ENCODE measurements at regions not wholly inside any gene's neighbourhood (a gene's known extent, or its start where the extent isn't known, plus 50 kb on each side); places are given as distances from the start of the nearest gene placed in this dataset.

DNA sequence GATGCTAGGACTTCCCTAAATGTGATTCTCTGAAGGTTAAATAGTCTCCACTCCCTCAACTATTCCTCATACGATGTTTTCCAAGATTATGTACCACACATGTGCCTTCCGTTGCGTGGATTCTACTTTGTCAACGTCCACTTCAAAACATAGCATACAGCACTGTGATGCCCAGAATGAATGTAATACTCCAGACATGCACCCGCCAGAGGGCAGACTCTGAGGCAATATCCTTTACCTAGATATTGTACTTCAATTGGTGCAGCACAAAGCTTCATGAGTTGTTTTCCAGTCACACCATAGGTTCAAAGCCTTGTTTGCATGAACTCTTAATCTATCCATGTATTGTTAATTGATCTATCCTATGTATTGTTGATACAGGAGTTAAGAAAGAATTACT lies 201.0 kb upstream of the NABP1 start:
- H3K4me3 Mint-ChIP-seq = no peak overlapping the region
- intact Hi-C loops (cut with micrococcal nuclease) = no loop called here
- no peak for DNase-seq
- no peak overlapping the region for H3K27ac Mint-ChIP-seq
- H3K4me1 Mint-ChIP-seq (ENCODE audit: low read depth) = no peaks in the 10 kb centered on the region
- peaks cover 8% of the 10 kb centered on the region for H3K27me3 Mint-ChIP-seq (ENCODE audit: low read depth)
- H3K9me3 Mint-ChIP-seq = peaks cover 8% of the 10 kb centered on the region
- H3K36me3 Mint-ChIP-seq (ENCODE audit: low read depth) = no peaks in the 10 kb centered on the region
- CTCF ChIA-PET = interaction anchor here (0.9 kb wide), 1 partner anchor 26 kb away, joined by 4 read pairs; no protein-coding TSS in a partner anchor

GRCh38 chr2:191478799-191479679 lies 198.9 kb upstream of the NABP1 start:
- intact Hi-C loops (cut with micrococcal nuclease) = no loop called here
- peaks cover 18% of the 10 kb centered on the region for H3K9me3 Mint-ChIP-seq
- H3K36me3 Mint-ChIP-seq (ENCODE audit: low read depth) = no peaks in the 10 kb centered on the region
- H3K4me1 Mint-ChIP-seq (ENCODE audit: low read depth) = no peaks in the 10 kb centered on the region
- DNase-seq = no peak
- peaks cover 10% of the 10 kb centered on the region for H3K27me3 Mint-ChIP-seq (ENCODE audit: low read depth)
- no peak overlapping the region for H3K4me3 Mint-ChIP-seq
- CTCF ChIA-PET = interaction anchor here (0.5 kb wide), 1 partner anchor 179 kb away, joined by 3 read pairs; no protein-coding TSS in a partner anchor
- H3K27ac Mint-ChIP-seq = no peak overlapping the region

- CTCF ChIA-PET = no interaction called here
- DNase-seq = no peak
- H3K36me3 Mint-ChIP-seq (ENCODE audit: low read depth) = no peaks in the 10 kb centered on the region
- H3K9me3 Mint-ChIP-seq = peaks cover 18% of the 10 kb centered on the region
- H3K4me1 Mint-ChIP-seq (ENCODE audit: low read depth) = no peaks in the 10 kb centered on the region
- no peak overlapping the region for H3K27ac Mint-ChIP-seq
- H3K4me3 Mint-ChIP-seq = no peak overlapping the region
- intact Hi-C loops (cut with micrococcal nuclease) = no loop called here
- peaks cover 10% of the 10 kb centered on the region for H3K27me3 Mint-ChIP-seq (ENCODE audit: low read depth)
These were observed 198.3 kb upstream of the NABP1 start for GRCh38 chr2:191479680-191480023.

GRCh38 chr2:191481305-191482070 lies 196.4 kb upstream of the NABP1 start:
- Mint-ChIP-seq H3K4me1 (ENCODE audit: low read depth) (no peaks in the 10 kb centered on the region), H3K9me3 (peaks cover 18% of the 10 kb centered on the region), H3K27ac (no peak overlapping the region), H3K4me3 (no peak overlapping the region), H3K27me3 (ENCODE audit: low read depth) (peaks cover 10% of the 10 kb centered on the region), H3K36me3 (ENCODE audit: low read depth) (no peaks in the 10 kb centered on the region)
- CTCF ChIA-PET = no interaction called here
- intact Hi-C loops (cut with micrococcal nuclease) = no loop called here
- no peak for DNase-seq

DNA sequence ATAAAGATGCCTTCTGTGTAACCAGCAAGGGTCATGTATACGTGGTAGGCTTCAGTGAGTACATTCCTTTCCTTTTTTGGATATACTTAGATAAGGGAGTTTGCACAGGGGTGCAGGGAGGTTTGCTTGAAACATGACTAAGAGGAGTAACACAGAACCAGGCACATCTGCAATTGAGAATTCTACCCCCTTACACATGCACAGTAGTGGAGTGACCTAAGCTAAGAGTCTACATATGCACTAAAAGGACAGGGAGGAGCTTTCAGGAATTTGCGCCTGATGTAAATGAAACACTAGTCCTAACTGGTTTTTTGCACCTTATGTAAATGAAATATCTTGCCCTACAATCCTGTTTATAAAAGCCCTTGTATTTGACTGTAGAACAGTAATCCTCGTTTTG lies 194.8 kb upstream of the NABP1 start:
- CTCF ChIA-PET = interaction anchor here (0.7 kb wide), 1 partner anchor 277 kb away, joined by 4 read pairs; no protein-coding TSS in a partner anchor
- intact Hi-C loops (cut with micrococcal nuclease) = no loop called here

DNA sequence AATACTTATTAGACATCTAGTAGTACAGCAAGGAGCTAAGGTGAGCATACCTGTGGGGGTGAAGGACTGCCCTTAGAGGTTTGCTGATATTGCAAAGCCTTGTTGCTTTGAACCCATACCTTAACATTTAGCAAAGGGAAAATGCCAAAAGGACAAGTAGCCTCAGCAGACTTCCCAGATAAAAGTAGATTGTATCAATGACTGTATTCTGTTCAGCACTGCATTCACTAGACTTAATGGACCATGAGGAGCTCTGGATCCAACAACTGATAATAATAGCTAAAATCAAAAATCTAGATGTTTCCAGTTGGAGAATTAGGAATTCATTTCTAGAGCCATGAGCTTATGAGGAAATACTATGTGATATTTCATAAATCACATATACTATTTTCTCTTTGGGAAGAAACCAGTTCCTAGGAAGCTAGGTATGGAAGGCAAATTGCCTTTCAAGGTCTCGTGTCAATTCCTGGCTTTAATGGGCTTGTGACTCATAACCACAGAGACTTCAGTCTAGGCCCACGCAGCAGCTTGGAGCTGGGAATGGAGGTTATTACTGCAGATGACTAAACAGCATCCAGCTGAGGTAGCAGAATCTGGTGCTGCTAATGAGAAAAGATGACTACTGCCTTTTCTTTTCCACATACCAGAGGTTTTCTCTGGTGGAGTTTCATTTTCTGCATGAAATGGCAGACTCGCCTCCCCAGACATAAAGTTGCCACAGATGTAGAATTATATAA lies 191.2 kb upstream of the NABP1 start:
- intact Hi-C loops (cut with micrococcal nuclease) = no loop called here
- CTCF ChIA-PET = interaction anchor here (1.3 kb wide), 1 partner anchor 15 kb away, joined by 4 read pairs; no protein-coding TSS in a partner anchor
- H3K36me3 Mint-ChIP-seq (ENCODE audit: low read depth) = no peaks in the 10 kb centered on the region
- H3K4me3 Mint-ChIP-seq = no peak overlapping the region
- peaks cover 12% of the 10 kb centered on the region for H3K9me3 Mint-ChIP-seq
- H3K27me3 Mint-ChIP-seq (ENCODE audit: low read depth) = peaks cover 3% of the 10 kb centered on the region
- H3K27ac Mint-ChIP-seq = no peak overlapping the region
- H3K4me1 Mint-ChIP-seq (ENCODE audit: low read depth) = no peaks in the 10 kb centered on the region
- no peak for DNase-seq

More for the DNA sequence above, 194.8 kb upstream of the NABP1 start:
- Mint-ChIP-seq H3K4me3 (no peak overlapping the region), H3K9me3 (peaks cover 18% of the 10 kb centered on the region), H3K27me3 (ENCODE audit: low read depth) (peaks cover 10% of the 10 kb centered on the region), H3K36me3 (ENCODE audit: low read depth) (no peaks in the 10 kb centered on the region), H3K4me1 (ENCODE audit: low read depth) (no peaks in the 10 kb centered on the region), H3K27ac (no peak overlapping the region)
- DNase-seq = no peak

DNA sequence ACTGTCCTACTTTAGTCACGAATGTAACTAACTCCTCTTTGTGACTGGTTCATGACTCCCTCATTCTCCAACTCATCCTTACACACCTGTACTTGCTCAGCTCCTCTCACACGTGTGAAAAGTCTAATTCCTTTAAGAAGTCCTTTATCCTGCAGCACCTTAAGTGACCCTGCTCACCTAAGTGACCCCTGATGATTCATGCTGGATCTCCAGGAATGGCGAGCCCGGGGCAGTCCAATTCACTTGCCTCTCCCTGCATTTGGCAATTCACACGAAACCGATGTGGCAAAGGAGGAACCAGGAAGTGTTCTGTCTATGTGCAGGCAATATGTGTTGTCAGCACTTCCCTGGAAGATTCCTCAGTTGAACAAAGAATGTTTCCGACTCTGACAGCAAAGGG lies 189.8 kb upstream of the NABP1 start:
- Mint-ChIP-seq H3K9me3 (peaks cover 6% of the 10 kb centered on the region), H3K27ac (no peak overlapping the region), H3K4me1 (ENCODE audit: low read depth) (no peaks in the 10 kb centered on the region), H3K27me3 (ENCODE audit: low read depth) (no peaks in the 10 kb centered on the region), H3K4me3 (no peak overlapping the region), H3K36me3 (ENCODE audit: low read depth) (no peaks in the 10 kb centered on the region)
- CTCF ChIA-PET = no interaction called here
- intact Hi-C loops (cut with micrococcal nuclease) = no loop called here
- DNase-seq = no peak

GRCh38 chr2:191489177-191489576 lies 188.8 kb upstream of the NABP1 start:
- no peak for DNase-seq
- Mint-ChIP-seq H3K9me3 (no peaks in the 10 kb centered on the region), H3K36me3 (ENCODE audit: low read depth) (no peaks in the 10 kb centered on the region), H3K27ac (no peak overlapping the region), H3K4me3 (no peak overlapping the region), H3K27me3 (ENCODE audit: low read depth) (no peaks in the 10 kb centered on the region), H3K4me1 (ENCODE audit: low read depth) (no peaks in the 10 kb centered on the region)
- intact Hi-C loops (cut with micrococcal nuclease) = no loop called here
- CTCF ChIA-PET = interaction anchor here (0.7 kb wide), 1 partner anchor 204 kb away, joined by 4 read pairs; no protein-coding TSS in a partner anchor

DNA sequence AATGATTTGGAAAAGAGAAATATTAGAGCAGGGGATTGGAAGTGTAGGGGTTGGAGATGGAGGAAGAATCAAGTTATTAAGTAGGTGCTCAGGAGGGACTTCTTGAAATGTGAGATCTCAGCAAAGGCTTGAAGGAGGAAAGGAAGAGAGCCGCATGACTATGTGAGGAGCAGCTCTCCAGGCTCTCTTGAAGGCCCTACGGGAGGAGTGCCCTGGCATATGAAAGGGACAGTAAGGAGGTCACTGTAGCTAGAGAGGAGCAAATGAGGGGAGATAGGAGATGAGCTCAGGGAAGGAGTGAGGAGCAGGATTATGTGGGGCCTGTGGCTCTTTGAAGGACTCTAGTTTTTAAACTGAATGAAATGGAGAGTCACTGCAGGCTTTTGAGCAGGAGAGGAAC lies 181.1 kb upstream of the NABP1 start:
- intact Hi-C loops (cut with micrococcal nuclease) = no loop called here
- CTCF ChIA-PET = interaction anchor here (1.0 to 1.8 kb wide), 2 partner anchors 69 to 271 kb away, joined by 3 to 7 read pairs; no protein-coding TSS in a partner anchor
- H3K36me3 Mint-ChIP-seq (ENCODE audit: low read depth) = no peaks in the 10 kb centered on the region
- no peak overlapping the region for H3K4me3 Mint-ChIP-seq
- no peak for DNase-seq
- H3K9me3 Mint-ChIP-seq = no peaks in the 10 kb centered on the region
- H3K4me1 Mint-ChIP-seq (ENCODE audit: low read depth) = no peaks in the 10 kb centered on the region
- H3K27ac Mint-ChIP-seq = no peak overlapping the region
- H3K27me3 Mint-ChIP-seq (ENCODE audit: low read depth) = no peaks in the 10 kb centered on the region

DNA sequence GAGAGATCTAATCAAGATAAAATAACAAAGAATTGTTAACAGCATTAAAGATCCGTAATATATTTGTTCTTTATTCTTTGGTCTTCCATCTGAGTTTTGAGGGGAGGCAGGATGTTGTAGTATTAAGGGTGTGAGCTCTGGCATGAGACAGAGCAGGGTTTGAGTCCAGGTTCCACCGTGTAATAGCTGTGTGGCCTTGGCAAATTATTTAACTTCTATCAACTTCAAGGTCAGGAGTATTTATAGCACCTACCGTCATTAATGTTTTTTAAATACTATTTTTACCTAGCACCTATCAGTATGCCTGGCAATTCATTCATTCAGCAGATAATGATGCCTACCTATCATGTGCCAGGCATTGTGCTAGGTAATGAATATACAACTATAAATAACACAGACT lies 180.1 kb upstream of the NABP1 start:
- CTCF ChIA-PET = interaction anchor here (1.8 kb wide), 1 partner anchor 68 kb away, joined by 7 read pairs; no protein-coding TSS in a partner anchor

GRCh38 chr2:191499050-191499449 lies 178.9 kb upstream of the NABP1 start:
- Mint-ChIP-seq H3K36me3 (ENCODE audit: low read depth) (no peaks in the 10 kb centered on the region), H3K4me3 (no peak overlapping the region), H3K27ac (no peak overlapping the region), H3K9me3 (no peaks in the 10 kb centered on the region), H3K27me3 (ENCODE audit: low read depth) (peaks cover 3% of the 10 kb centered on the region), H3K4me1 (ENCODE audit: low read depth) (no peaks in the 10 kb centered on the region)
- intact Hi-C loops (cut with micrococcal nuclease) = no loop called here
- DNase-seq = no peak
- CTCF ChIA-PET = no interaction called here

More for the DNA sequence above, 180.1 kb upstream of the NABP1 start:
- no peak for DNase-seq
- H3K4me1 Mint-ChIP-seq (ENCODE audit: low read depth) = no peaks in the 10 kb centered on the region
- intact Hi-C loops (cut with micrococcal nuclease) = loop anchor here (1.0 kb wide), 1 partner anchor 451 kb away; no protein-coding TSS in a partner anchor
- H3K9me3 Mint-ChIP-seq = no peaks in the 10 kb centered on the region
- no peak overlapping the region for H3K27ac Mint-ChIP-seq
- H3K36me3 Mint-ChIP-seq (ENCODE audit: low read depth) = no peaks in the 10 kb centered on the region
- H3K27me3 Mint-ChIP-seq (ENCODE audit: low read depth) = no peaks in the 10 kb centered on the region
- no peak overlapping the region for H3K4me3 Mint-ChIP-seq
